Brain pericyte (primary cell): ENCODE measurements at regions not wholly inside any gene's neighbourhood (a gene's known extent, or its start where the extent isn't known, plus 50 kb on each side); places are given as distances from the start of the nearest gene placed in this dataset.
"Not testable (repeated sequence)": the region's sequence is repeated elsewhere in the genome, so short reads cannot be mapped to it uniquely, and the experiment has no call there.

Source experiments
- DNase-seq: peaks from one replicate; pipeline ENCODE4 v3.0.0-alpha.2; 2012; ENCODE audit warnings: low read depth, low spot score

DNA sequence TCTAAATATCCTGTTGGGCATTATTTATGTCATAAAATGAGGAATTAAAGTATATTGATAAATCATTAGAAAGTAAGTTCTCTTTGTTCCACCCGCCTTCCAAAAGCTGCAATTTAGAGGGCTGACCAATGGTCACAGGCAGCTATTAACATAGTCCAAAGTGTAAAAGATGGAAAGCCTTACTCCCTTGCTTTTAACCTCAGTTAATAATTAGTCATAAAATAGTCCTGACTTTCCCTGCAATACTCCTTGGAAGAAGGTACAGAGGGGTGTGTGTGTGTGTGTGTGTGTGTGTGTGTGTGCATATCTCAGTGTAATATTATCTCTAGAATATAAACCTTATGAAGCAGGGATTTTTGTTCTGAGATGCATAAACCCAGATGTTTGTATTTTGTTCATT, 275.4 kb downstream of the FAT4 start:
- no peak for DNase-seq

DNA sequence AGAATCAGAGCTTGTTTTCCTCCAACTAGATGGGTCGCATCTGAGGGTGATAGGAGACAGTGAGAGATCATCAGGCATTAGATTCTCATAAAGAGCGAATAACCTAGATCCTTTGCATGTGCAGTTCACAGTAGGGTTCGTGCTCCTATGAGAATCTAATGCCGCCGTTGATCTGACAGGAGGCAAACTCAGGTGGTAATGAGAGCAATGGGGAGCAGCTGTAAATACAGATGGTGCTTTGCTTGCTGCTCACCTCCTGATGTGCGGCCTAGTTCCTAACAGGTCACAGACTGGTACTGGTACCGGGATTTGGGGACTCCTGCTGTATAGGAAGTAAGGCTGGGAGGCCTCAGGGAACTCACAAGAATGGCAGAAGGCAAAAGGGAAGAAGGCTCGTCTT, 276.5 kb downstream of the FAT4 start:
- DNase-seq: no peak

DNA sequence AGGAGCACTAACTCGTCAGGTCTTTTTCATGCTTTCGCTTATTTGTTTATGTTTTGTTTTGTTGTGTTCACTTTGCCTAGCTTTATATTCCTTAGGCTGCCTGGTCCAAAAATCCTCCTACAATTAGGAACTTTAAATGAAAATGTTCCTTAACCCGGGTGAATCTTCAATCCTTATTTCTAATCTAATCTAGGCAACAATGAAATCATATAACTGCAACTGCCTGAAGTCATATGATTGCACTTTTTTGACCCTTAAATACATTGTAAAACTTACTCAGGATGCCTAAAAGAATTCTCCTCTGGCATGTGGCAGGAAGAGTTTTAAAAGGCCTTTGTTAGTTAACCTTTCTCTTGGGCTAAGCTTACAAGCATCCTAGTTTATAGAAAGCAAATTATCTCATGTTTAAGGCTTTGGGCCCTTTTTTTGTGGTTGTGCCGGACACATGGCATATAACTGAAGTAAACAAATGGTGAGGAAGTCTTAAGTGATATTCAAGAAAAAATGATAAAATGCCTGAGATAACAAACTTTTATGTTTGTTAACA, 279.4 kb downstream of the FAT4 start:
- no peak for DNase-seq

DNA sequence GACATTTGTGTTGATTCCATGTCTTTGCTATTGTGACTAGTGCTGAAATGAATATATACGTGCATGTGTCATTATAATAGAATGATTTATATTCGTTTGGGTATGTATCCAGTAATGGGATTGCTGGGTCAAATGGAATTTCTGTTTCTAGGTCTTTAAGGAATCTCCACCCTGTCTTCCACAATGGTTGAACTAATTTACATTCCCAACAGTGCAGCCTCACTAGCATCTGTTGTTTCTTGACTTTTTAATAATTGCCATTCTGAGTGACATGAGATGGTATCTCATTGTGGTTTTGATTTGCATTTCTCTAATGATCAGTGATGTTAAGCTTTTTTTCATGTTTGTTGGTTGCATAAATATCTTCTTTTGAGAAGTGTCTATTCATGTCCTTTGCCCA, 291.2 kb downstream of the FAT4 start:
- DNase-seq: not testable (repeated sequence)

DNA sequence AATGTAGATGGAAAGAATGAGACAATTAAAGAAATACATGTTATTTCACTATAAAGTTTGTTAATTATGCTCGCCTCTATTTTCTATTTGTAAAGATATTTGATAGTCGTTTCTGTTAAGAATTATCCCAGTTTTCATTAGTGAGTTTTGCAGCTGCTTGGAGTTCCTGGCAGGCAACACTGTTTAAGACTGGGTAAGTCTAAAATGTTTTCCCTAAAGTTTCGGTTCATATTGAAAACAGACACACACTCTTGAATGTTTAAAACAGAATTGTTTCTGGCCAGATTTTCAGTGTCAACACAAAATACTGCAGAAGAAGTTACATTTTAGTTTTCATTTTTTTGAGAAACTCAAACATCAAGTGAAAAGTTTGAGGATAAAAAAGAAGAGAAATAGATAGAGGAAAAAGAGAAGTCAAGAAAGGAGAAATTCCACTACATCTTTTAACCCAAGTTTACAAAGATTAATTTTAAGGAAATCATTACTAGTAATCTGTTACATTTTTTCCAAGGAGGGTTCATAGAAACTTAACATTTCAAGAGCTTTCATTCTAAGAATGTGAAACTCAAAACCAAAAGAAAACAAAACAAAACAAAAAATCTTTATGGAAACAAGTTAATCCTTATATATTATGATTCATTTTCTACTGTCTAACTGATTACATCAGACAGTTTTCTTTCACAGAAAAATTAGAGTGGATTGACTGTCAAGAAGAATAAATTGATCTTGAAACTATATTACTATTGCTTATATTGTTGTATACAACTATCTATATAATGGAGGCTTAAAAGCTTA, 305.5 kb downstream of the FAT4 start:
- DNase-seq: no peak

DNA sequence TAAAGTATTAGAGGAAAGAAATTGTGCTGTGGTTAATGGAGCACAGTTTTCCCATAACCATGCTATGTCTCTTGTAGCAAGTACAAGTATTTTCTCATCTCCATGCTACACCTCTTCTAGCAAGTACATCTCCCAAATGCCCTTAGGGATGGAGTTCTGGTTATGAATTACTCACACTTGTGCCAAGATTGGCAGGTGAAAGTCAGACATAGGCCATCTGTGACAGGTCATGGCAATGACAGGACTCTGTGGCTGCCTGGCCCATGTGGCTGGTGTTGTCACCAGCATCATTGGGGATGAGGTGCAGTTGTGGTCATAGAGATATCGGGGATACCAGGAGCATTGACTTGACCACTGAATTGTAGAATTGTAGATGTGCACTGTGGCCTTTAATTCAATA, 310.2 kb downstream of the FAT4 start:
- no peak for DNase-seq

DNA sequence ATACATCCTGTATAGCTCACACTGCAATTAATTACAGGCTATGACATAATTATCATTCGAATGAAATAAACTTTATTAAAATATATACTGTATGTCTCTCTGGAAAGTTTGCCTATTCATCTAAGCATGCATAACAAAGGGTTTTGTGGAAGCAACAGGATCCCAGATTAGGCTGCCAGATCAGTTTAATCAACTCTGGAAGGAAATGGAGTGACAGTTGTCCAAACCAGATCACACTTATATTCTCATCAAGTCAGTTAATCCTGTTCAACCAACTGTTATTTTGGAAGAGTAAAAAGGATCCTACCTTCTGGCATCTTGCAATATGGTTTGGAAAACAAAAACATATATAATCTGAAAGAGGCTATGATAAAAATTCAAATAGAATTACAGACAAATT, 312.2 kb downstream of the FAT4 start:
- no peak for DNase-seq

DNA sequence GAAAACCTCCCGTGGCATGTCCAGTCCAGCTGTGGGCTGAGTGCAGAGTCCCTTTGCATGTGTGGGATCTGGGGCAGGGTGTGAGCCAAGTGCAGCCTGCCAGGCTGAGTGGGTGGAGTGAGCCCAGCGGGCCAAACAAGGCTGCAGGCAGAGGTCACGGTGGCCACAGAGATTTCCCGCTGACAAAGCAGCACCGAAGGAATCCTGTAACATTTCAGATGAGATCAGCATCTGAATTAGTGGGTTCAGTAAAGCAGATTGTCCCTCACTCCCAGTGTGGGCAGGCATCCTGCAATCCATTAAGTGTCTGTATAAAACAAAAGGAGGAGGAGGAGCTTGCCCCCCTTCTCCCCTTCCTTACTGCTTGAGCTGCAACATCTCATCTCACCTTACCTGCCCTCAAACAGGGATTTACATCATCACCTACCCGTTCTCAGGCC, 324.4 kb downstream of the FAT4 start:
- no peak for DNase-seq

DNA sequence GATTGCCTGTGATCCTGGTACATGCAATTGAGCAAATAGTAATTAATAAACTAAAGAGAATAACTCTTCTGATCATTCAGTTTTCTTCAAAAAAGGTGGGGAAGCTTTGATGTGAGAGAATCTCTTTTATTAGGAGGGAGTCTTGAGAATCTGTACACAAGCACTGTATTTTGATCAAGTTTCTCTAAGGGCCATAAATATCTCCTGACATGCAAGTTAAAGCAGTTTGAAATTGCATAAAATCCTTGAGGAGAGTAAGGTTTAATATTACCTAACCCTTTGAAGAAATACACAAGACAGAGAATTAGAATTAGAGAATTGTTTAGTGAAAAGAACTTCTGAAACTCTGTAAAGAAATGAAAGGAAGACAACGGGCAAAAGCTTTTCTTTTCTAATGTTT, 326.9 kb downstream of the FAT4 start:
- DNase-seq: no peak

DNA sequence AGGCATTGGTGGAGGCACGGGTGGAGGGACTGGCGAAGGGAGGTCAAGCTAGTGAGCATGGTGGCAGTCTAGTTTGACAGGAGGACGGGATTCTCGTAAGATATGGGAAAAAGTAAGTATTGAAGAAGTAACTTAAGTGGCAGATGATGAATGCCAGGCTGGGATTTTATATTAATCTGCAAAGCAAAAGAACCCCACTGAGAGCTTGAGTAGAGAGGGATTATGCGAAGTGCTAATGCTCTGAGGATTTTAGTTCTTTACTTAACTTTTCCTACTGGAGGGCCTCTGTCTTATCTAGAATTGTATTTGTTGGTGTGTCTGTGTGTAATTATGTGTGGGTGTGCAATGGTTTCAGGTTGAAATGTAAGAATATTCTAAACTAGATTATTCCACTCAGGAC, 327.9 kb downstream of the FAT4 start:
- no peak for DNase-seq

DNA sequence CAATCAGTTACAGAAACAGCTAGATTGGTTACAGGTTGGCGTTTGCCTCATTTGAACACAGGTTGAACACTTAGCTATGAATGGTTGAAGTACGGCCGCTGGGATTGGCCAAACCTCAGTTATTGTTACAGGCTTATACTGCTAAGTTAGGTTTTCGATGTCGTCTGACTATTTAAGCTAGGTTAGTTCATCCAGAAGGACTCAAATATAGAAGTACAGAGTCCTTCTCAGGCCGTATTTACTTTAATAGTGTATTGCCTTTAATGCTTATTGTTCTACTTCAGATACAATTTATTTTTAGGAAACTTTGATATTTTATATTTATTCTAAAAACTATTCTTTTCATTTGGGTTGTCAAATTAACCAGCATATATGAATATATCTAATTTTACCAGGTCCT, 334.7 kb downstream of the FAT4 start:
- no peak for DNase-seq

DNA sequence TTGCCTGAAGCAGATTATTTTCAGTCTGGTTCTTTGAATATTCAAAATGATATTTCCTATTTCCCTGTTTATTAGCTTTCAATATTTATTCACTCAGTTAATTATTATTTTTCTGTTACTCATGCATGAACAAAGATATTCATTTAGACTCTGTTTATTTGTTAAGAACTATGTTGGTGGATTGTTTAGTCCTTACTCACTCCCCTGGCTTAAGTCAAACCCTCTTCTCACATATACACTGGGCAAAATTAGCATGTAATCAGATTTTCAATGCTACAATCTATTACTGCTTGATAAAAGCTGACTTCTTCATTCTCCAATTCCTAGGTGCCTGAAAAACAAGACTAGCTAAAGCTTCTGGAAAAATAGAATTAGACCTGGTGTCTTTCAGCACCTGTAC, 335.8 kb downstream of the FAT4 start:
- no peak for DNase-seq

DNA sequence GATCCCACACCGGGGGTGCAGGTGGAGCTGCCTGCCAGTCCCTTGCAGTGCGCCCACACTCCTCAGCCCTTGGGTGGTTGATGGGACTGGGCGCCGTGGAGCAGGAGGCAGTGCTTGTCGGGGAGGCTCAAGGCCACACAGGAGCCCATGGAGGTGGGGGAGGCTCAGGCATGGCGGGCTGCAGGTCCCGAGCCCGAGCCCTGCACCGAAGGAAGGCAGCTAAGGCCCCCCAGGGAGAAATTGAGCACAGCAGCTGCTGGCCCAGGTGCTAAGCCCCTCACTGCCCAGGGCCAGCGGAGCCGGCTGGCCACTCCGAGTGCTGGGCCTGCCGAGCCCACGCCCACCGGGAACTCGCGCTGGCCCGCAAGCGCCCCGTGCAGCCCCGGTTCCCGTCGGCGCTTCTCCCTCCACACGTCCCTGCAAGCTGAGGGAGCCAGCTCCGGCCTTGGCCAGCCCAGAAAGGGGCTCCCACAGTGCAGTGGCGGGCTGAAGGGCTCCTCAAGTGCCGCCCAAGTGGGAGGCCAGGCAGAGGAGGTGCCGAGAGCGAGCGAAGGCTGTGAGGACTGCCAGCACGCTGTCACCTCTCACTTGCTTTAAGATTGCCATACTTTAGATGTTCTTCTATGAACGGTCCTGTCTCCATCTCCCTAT, 337.1 kb downstream of the FAT4 start:
- DNase-seq: not testable (repeated sequence)

DNA sequence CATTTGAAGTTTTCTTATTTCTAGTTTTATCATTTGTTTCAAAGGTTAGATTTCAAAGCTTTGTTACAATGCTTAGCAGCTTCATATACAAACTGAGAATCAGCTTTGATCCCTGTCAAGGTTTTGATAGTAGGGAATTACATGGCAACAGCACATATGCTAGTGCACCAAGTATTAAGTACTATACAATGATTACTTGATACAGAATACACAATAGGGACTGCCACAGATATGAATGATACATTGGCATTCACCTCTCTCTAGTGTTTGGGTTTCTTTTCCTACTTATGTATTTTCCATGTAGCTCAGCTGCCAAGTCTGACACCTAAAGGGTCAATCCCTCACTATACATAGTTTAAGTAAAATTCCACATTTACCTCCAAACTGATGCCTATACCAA, 344.0 kb downstream of the FAT4 start:
- no peak for DNase-seq

DNA sequence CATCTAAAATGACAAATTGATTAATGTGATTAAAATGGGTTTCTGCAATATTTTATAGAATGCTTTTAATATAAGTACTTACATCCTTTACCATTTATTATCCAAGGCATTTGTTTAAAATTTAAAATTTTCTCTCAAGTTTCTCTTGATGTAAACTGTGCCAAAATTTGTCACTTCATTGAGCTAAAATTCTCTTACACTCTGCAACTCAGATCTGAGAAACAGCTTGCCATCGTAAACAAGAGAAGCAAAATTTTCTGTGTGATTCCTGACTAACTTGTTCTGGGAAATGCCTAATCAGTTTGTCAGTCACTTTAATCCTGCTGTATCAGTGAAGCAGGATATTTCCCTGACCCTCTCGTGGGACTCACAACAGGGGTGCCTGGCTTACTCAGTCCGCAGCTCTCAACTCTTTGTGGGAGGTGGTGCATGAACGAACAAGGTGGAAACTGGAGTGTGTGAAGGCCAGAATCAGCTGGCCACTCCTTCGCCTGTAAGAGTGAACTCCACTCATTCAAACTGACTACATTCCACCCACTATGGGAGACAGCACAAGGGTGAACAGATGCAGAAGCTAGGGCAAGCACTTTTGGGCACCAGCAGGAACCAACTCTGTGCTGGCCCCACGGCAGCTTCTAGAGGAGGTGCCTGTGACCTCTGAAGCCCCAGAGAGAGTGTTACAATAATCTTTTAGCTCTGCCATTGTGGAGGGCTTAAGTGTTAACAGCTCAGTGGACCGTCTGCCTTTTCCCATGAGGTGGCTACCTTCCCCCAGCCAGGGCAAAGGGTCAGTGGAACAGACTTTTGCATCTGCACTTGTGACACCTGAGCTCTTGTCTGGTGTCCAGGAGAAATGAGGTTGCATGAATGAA, 349.4 kb downstream of the FAT4 start:
- DNase-seq: no peak

DNA sequence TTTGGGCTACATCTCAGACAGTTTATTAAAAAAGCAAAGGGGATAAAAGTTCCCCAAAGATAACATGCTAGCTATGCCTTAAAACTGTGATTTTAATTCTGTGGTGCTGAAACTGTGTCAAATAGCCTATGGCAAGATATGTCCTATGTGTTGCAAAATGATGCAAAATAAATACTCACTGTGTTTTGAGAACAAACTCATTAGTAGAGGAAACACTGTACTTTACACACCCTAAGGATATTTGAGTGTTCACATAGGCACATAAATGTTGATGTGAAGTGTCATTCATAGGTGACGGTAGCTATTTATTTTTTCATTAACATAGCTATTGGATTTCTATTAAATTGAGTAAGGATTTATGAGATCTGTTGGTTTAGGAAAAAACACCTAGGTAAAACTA, 351.9 kb downstream of the FAT4 start:
- no peak for DNase-seq

DNA sequence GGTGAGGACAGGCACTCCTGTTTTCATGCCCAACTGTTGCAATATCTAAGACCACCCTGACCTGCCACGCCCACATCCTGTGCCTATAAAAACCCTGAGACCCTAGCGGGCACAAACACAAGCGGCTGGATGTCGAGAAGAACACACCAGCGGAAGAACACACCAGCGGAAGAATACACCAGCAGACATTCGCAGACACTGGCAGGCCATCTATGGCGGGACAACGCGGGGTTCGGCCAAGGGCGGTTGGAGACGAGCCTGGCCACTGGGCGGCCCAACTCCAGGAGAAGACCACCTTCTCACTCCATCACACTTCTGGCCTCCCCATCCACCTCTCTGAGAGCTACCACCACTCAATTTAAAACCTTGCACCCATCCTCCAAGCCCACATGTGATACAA, 361.4 kb downstream of the FAT4 start:
- DNase-seq: no peak

DNA sequence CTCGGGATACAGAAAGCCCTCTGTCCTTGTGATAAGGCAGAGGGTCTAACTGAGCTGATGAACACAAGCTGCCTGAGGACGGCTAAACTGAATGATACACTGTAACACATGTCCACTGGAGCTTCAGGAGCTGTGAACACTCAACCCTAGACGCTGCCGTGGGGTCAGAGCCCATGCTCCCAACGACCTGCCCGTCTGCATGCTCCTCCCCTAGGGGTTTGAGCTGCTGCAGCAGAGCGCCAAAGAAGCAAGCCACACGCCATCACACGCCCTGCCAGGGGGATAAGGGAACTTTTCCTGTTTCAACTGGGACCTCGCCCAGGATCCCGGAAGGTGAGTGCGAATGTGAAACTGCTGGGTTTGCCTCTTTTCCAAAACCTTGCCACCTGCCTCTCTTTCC, 361.8 kb downstream of the FAT4 start:
- no peak for DNase-seq

DNA sequence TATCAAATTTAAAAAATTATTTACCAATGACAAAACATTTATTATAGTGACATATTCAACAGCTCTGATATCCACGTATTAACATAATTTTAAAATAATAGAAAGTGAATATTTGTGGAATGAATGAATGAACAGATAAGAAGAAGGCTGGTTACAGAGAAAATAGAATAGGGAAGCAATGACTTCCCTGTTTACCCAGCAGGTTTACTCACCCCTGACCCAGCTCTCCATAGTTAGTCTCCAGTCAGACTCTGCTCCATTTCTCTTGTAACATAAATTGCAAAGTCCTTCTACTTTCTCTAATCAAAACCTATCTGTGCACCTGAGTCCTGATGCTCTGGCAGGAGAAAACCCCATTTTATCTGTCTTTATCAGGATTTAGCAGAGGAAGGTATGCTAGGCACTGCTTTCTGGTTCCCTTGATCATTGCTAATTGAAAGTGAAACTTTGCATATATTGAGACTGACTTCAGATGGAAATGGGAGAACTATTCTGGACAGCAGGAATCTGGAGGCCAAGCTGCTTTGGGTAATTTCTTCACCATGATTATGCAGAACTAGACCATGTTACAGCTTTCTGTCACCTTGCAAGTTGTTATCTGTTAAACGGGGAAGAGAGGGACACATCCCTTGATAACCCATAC, 363.0 kb downstream of the FAT4 start:
- DNase-seq: no peak

DNA sequence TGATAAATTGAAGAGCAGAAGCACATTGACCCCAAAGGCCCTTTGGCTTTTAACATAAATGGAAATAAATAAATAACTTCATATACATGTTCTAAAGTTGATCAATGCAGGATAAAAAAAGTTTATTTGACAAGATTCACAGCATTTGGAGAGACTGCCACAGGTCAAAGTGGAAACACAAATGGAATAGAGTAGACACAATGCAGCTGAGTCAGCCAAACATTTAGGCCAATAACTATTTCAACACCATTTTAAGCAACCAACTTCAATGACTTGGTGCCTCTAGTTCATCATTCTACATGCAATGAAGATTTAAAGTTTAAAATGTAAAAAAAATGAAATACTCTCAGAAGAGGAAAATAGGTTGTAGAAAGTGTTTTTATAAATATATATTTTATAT, 365.2 kb downstream of the FAT4 start:
- no peak for DNase-seq

DNA sequence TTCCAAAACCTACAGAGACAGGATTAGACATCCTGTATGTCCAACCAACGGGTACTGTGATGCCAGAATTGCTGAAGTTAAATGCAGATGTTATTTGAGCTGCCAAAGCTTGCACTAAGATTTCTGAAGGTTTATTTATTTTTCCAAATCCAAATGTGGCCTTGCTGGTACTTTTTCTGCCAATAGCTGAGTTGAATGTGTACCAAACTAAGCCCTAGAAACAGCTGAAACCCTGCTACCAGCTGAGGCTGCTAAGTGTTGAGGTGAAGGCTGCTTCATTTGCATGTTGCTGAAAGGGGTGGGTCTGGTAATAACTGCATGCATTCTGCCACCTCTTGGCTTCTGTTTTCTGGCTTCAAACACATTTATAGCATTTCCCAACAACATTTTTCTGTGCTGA, 366.5 kb downstream of the FAT4 start:
- no peak for DNase-seq

DNA sequence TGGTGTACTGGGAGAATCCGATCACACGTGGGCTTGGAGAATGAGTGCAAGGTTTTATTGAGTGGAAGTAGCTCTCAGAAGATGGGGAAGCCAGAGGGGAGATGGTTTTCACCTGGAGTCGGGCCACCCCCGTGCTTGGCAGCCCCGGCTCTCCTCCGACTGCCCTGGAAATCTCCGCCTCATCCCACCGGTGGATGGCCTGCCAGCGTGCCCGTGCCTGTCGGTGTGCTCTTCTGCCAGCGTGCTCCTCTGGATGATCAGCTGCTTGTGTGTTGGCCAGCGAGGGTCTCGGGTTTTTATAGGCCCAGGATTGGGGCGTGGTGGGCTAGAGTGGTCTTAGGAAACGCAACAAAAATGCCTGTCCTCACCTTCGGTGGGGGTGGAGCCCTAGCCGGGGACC, 368.0 kb downstream of the FAT4 start:
- DNase-seq: no peak
